GM12878 (cell line): ENCODE measurements at regions not wholly inside any gene's neighbourhood (a gene's known extent, or its start where the extent isn't known, plus 50 kb on each side); places are given as distances from the start of the nearest gene placed in this dataset.

Experiments used
- BCL11A ChIP-seq: IDR thresholded peaks from 2 replicates; pipeline ENCODE4 v1.6.1; 2011; ENCODE audit warnings: low read depth, low read length
- E4F1 ChIP-seq: fragments of 450-650 bp; IDR thresholded peaks from 2 replicates; pipeline ENCODE4 v1.6.1; 2018; ENCODE audit warnings: borderline replicate concordance, mild to moderate bottlenecking; ENCODE audit not compliant: partially characterized antibody
- ETV6 ChIP-seq, 2 experiments: fragments of 450-650 bp in 1 of 2; IDR thresholded peaks in 1 of 2; conservative IDR thresholded peaks in 1 of 2; 2 replicates each; pipeline ENCODE4 v1.6.1; 2014; ENCODE audit warnings: antibody characterized with exemption in 1 of 2, borderline replicate concordance in 1 of 2, low read depth in 1 of 2, mild to moderate bottlenecking in 1 of 2, moderate library complexity in 1 of 2
- FOXK2 ChIP-seq: fragments of 450-650 bp; IDR thresholded peaks from 2 replicates; pipeline ENCODE4 v1.6.1; 2017; ENCODE audit warnings: mild to moderate bottlenecking, moderate library complexity
- KLF5 ChIP-seq: fragments of 450-650 bp; IDR thresholded peaks from 2 replicates; pipeline ENCODE4 v1.6.1; 2014; ENCODE audit warnings: mild to moderate bottlenecking; ENCODE audit not compliant: partially characterized antibody
- MAX ChIP-seq: IDR thresholded peaks from 2 replicates; pipeline ENCODE4 v1.6.1; 2012; ENCODE audit warnings: low read depth, low read length, improper control_type of control experiment
- MYB ChIP-seq: fragments of 150-350 bp; IDR thresholded peaks from 2 replicates; pipeline ENCODE4 v1.6.1; 2014; ENCODE audit warnings: mild to moderate bottlenecking, low read depth, low read length, borderline replicate concordance
- PAX5 ChIP-seq: IDR thresholded peaks from 2 replicates; pipeline ENCODE4 v1.6.1; 2011; ENCODE audit warnings: low read depth, low read length, borderline replicate concordance
- RCOR1 ChIP-seq: conservative IDR thresholded peaks from 2 replicates; pipeline ENCODE4 v1.6.1; 2012; ENCODE audit warnings: low read depth, low read length, improper control_type of control experiment
- RELB ChIP-seq: fragments of 450-650 bp; IDR thresholded peaks from 2 replicates; pipeline ENCODE4 v1.6.1; 2017; ENCODE audit warnings: low read depth, mild to moderate bottlenecking, moderate library complexity
- SIX5 ChIP-seq: IDR thresholded peaks from 2 replicates; pipeline ENCODE4 v1.6.1; 2011; ENCODE audit warnings: mild to moderate bottlenecking, low read depth, low read length, moderate library complexity; ENCODE audit not compliant: severe bottlenecking
- SREBF2 ChIP-seq: IDR thresholded peaks from 2 replicates; pipeline ENCODE4 v1.6.1; 2012; ENCODE audit warnings: mild to moderate bottlenecking, low read length
- ZSCAN29 ChIP-seq: fragments of 450-650 bp; IDR thresholded peaks from 2 replicates; pipeline ENCODE4 v1.6.1; 2017; ENCODE audit warnings: mild to moderate bottlenecking, moderate library complexity

- no peak for TF ChIP-seq MAX
- TF ChIP-seq PAX5: no peak
- TF ChIP-seq E4F1: no peak
- TF ChIP-seq SIX5: no peak
- TF ChIP-seq MYB: no peak
- TF ChIP-seq FOXK2: no peak
- TF ChIP-seq ZSCAN29: no peak
- no peak for TF ChIP-seq ETV6 (conservative IDR thresholded peaks at IDR 0.05 in 1 of 2, IDR thresholded peaks at IDR 0.05 in 1 of 2; ENCODE audit: borderline replicate concordance in 1 of 2, low read depth in 1 of 2)
- no peak for TF ChIP-seq SREBF2
- TF ChIP-seq KLF5: no peak
- TF ChIP-seq BCL11A: no peak
- TF ChIP-seq RCOR1: no peak
- TF ChIP-seq RELB: no peak
Observed at GRCh38 chr18:75530118-75530517, 102.6 kb upstream of the SMIM21 start (continued).
